ENCODE measurements at regions not wholly inside any gene's neighbourhood (a gene's known extent, or its start where the extent isn't known, plus 50 kb on each side); places are given as distances from the start of the nearest gene placed in this dataset.

GRCh38 chr4:129220254-129220653, 124.3 kb downstream of the C4orf33 start (continued):
- TF ChIP-seq E2F4 (IDR thresholded peaks at IDR 0.05; ENCODE audit: low read depth, low read length) = no peak
- no peak for TF ChIP-seq SKIL (IDR thresholded peaks at IDR 0.05; ENCODE audit: low read depth, poor library complexity, severe bottlenecking)
- no peak for TF ChIP-seq DPF2 (IDR thresholded peaks at IDR 0.05)
- no peak for TF ChIP-seq FOXM1 (IDR thresholded peaks at IDR 0.05; ENCODE audit: low read depth, low read length)
- no peak for TF ChIP-seq PRDM15 (CRISPR knock-in tag; IDR thresholded peaks at IDR 0.05)
- no peak for TF ChIP-seq TAF1 (IDR thresholded peaks at IDR 0.05; ENCODE audit: borderline replicate concordance, low read depth, low read length)
- no peak for TF ChIP-seq RBBP5 (conservative IDR thresholded peaks at IDR 0.05)
- no peak for TF ChIP-seq YY1 (IDR thresholded peaks at IDR 0.05; ENCODE audit: low read depth, low read length)
- no peak for TF ChIP-seq ZNF592 (IDR thresholded peaks at IDR 0.05)

Measured in GM12878 (cell line).